UCSD-AML1 (cell line): ENCODE measurements at regions not wholly inside any gene's neighbourhood (a gene's known extent, or its start where the extent isn't known, plus 50 kb on each side); places are given as distances from the start of the nearest gene placed in this dataset.

ENCODE experiments used
- DNase-seq: peaks from one replicate; lab custom pipeline; 2025; ENCODE audit not compliant: unreplicated experiment; lab: John Stamatoyannopoulos, UW

- no peak for DNase-seq
These were observed 262.2 kb downstream of the GLRX3 start for GRCh38 chr10:130398090-130398994.

GRCh38 chr10:130399425-130399950, 263.3 kb downstream of the GLRX3 start:
- no peak for DNase-seq

GRCh38 chr10:130400890-130401289, 264.7 kb downstream of the GLRX3 start:
- no peak for DNase-seq

- no peak for DNase-seq
These were observed 265.9 kb downstream of the GLRX3 start for GRCh38 chr10:130401860-130402765.

GRCh38 chr10:130403153-130404075, 267.2 kb downstream of the GLRX3 start:
- DNase-seq, result no peak

- DNase-seq, result no peak
These were observed 268.4 kb downstream of the GLRX3 start for GRCh38 chr10:130404476-130405055.

GRCh38 chr10:130407052-130407451, 270.9 kb downstream of the GLRX3 start:
- DNase-seq, result no peak

GRCh38 chr10:130409331-130409730, 273.1 kb downstream of the GLRX3 start:
- no peak for DNase-seq

GRCh38 chr10:130409931-130410330, 273.7 kb downstream of the GLRX3 start:
- DNase-seq, result no peak

- no peak for DNase-seq
These were observed 275.4 kb downstream of the GLRX3 start for GRCh38 chr10:130411496-130412085.

- DNase-seq, result no peak
These were observed 276.1 kb downstream of the GLRX3 start for GRCh38 chr10:130412317-130412716.

GRCh38 chr10:130416334-130417150, 280.4 kb downstream of the GLRX3 start:
- no peak for DNase-seq

GRCh38 chr10:130418731-130419130, 282.5 kb downstream of the GLRX3 start:
- DNase-seq, result no peak

GRCh38 chr10:130421909-130422308, 285.7 kb downstream of the GLRX3 start:
- no peak for DNase-seq

- no peak for DNase-seq
These were observed 286.5 kb downstream of the GLRX3 start for GRCh38 chr10:130422366-130423324.

- no peak for DNase-seq
These were observed 287.5 kb downstream of the GLRX3 start for GRCh38 chr10:130423455-130424305.

- no peak for DNase-seq
These were observed 288.2 kb downstream of the GLRX3 start for GRCh38 chr10:130424418-130424817.
